Caco-2 (cell line): ENCODE measurements at regions not wholly inside any gene's neighbourhood (a gene's known extent, or its start where the extent isn't known, plus 50 kb on each side); places are given as distances from the start of the nearest gene placed in this dataset.

Experiments
- BruUV-seq: library from RNA; stranded (reverse); fragments of 400-500 nt; replicated peaks from 2 replicates; lab custom pipeline; 2021; lab: Mats Ljungman, UMichigan
- CTCF ChIA-PET: fragments of 300-600 bp; sonication (Branson Sonifier 250); formaldehyde crosslinking; loops from one replicate; lab custom pipeline; 2022; ENCODE audit warnings: antibody characterized with exemption; lab: Charles Lee
- POLR2A ChIA-PET: fragments of 300-600 bp; sonication (Branson Sonifier 250); formaldehyde crosslinking; loops from one replicate; lab custom pipeline; 2022; ENCODE audit warnings: antibody characterized with exemption; lab: Charles Lee
- DNase-seq, 2 experiments: peaks; one replicate each; pipeline versions ENCODE4 v3.0.0 to v3.0.0-alpha.2; 2020 to 2022
- H3K27me3 ChIP-seq: replicated peaks from 2 replicates; pipeline ENCODE4 v1.6.0; 2011; ENCODE audit warnings: low read length; ENCODE audit not compliant: control insufficient read depth, insufficient read depth
- H3K36me3 ChIP-seq: 2 replicates; pipeline ENCODE4 v1.5.1; 2011; ENCODE audit warnings: low read length; ENCODE audit not compliant: control insufficient read depth, insufficient read depth
- H3K4me1 ChIP-seq: fragments of 250-450 bp; sonication (Bioruptor Pico); 2 replicates; pipeline ENCODE4 v1.5.1; 2020; ENCODE audit warnings: mild to moderate bottlenecking
- H3K4me3 ChIP-seq: 2 replicates; pipeline ENCODE4 v1.5.1; 2011; ENCODE audit warnings: low read depth, mild to moderate bottlenecking, control low read depth, low read length
- H3K9me3 ChIP-seq: fragments of 250-450 bp; sonication (Bioruptor Pico); 2 replicates; pipeline ENCODE4 v1.5.1; 2020; ENCODE audit warnings: mild to moderate bottlenecking, moderate library complexity
- H3K27ac Mint-ChIP-seq: one replicate; pipeline ENCODE4 v1.8.0; 2022; ENCODE audit warnings: mixed read lengths; ENCODE audit not compliant: unreplicated experiment
- H3K27me3 Mint-ChIP-seq: one replicate; pipeline ENCODE4 v1.8.0; 2022; ENCODE audit warnings: mixed read lengths; ENCODE audit not compliant: insufficient read depth, unreplicated experiment
- H3K36me3 Mint-ChIP-seq: one replicate; pipeline ENCODE4 v1.8.0; 2022; ENCODE audit warnings: mild to moderate bottlenecking, mixed read lengths; ENCODE audit not compliant: insufficient read depth, unreplicated experiment
- H3K4me1 Mint-ChIP-seq: one replicate; pipeline ENCODE4 v1.8.0; 2022; ENCODE audit warnings: low read depth, mixed read lengths; ENCODE audit not compliant: unreplicated experiment
- H3K4me3 Mint-ChIP-seq: one replicate; pipeline ENCODE4 v1.8.0; 2022; ENCODE audit warnings: mild to moderate bottlenecking, moderate library complexity, mixed read lengths; ENCODE audit not compliant: unreplicated experiment
- H3K9me3 Mint-ChIP-seq: one replicate; pipeline ENCODE4 v1.8.0; 2022; ENCODE audit warnings: mixed read lengths; ENCODE audit not compliant: unreplicated experiment
- intact Hi-C: fragments of 100-400 bp; cut with micrococcal nuclease; formaldehyde crosslinking; loops from one replicate; pipeline ENCODE4 v1.10.0; 2022; ENCODE audit not compliant: unreplicated experiment
- TF ChIP-seq, protein P1 (sequence below), 2 experiments: fragments of 200-600 bp in 1 of 2; IDR thresholded peaks; 1 replicate in 1 of 2; 2 replicates in 1 of 2; pipeline versions ENCODE4 v1.5.1 to v1.8.0; 2011 to 2022; ENCODE audit warnings: antibody characterized with exemption in 1 of 2, control low read depth in 1 of 2, inconsistent platforms in 1 of 2, low read depth in 1 of 2, low read length in 1 of 2, mild to moderate bottlenecking in 1 of 2, moderate library complexity in 1 of 2; ENCODE audit not compliant: insufficient read depth in 1 of 2, severe bottlenecking in 1 of 2, unreplicated experiment in 1 of 2

DNA sequence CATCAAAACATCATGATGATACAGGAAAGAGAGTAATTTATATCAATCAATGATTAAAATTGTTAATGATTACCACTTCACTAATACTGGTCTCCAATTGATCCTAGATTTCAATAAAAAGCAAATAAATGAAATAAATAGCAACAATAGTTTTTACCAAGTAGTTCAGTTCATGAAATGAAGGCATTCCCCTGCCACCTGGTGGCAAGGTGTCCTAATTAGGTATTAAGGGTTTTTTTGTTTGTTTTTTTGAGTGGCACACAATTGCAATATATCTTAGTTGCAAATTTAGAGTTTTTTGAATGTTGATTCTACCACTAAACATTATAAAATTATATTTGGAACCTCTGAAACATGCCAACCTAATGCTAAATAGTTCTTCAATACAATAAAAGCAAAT lies 157.4 kb upstream of the PDE5A start:
- ChIA-PET CTCF (interaction anchor here (1.7 kb wide), 1 partner anchor 157 kb away, joined by 9 read pairs; the partner anchor contains the start of gene PDE5A), POLR2A (no interaction called here)
- H3K36me3 ChIP-seq, result no peaks in the 10 kb centered on the region
- H3K4me3 ChIP-seq, result no peak overlapping the region
- TF ChIP-seq, protein P1, sequence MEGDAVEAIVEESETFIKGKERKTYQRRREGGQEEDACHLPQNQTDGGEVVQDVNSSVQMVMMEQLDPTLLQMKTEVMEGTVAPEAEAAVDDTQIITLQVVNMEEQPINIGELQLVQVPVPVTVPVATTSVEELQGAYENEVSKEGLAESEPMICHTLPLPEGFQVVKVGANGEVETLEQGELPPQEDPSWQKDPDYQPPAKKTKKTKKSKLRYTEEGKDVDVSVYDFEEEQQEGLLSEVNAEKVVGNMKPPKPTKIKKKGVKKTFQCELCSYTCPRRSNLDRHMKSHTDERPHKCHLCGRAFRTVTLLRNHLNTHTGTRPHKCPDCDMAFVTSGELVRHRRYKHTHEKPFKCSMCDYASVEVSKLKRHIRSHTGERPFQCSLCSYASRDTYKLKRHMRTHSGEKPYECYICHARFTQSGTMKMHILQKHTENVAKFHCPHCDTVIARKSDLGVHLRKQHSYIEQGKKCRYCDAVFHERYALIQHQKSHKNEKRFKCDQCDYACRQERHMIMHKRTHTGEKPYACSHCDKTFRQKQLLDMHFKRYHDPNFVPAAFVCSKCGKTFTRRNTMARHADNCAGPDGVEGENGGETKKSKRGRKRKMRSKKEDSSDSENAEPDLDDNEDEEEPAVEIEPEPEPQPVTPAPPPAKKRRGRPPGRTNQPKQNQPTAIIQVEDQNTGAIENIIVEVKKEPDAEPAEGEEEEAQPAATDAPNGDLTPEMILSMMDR (IDR thresholded peaks at IDR 0.05; ENCODE audit: insufficient read depth in 1 of 2, low read depth in 1 of 2, low read length in 1 of 2, severe bottlenecking in 1 of 2, unreplicated experiment in 1 of 2), result peak; percentile 51 to 63
- Mint-ChIP-seq H3K9me3 (peaks cover 8% of the 10 kb centered on the region), H3K36me3 (no peaks in the 10 kb centered on the region), H3K4me1 (no peaks in the 10 kb centered on the region), H3K27ac (no peak overlapping the region), H3K4me3 (no peak overlapping the region), H3K27me3 (no peaks in the 10 kb centered on the region)
- DNase-seq, result peak in 1 of 2 experiments; percentile 34
- no TSS peak for BruUV-seq
- no peaks in the 10 kb centered on the region for H3K27me3 ChIP-seq
- no peaks in the 10 kb centered on the region for H3K4me1 ChIP-seq
- intact Hi-C loops, result loop anchor here (1.0 to 5.0 kb wide), 3 partner anchors 158 to 474 kb away; partner anchors contain the start of gene PDE5A
- H3K9me3 ChIP-seq, result 0 out of 2 replicates have a peak, but pooled peaks cover 3% of the 10 kb centered on the region

- DNase-seq, result no peak
- TF ChIP-seq, protein P1 (IDR thresholded peaks at IDR 0.05; ENCODE audit: insufficient read depth in 1 of 2, low read depth in 1 of 2, low read length in 1 of 2, severe bottlenecking in 1 of 2, unreplicated experiment in 1 of 2), result no peak
- H3K4me1 ChIP-seq, result no peaks in the 10 kb centered on the region
- H3K27me3 ChIP-seq, result no peaks in the 10 kb centered on the region
- H3K4me3 Mint-ChIP-seq, result no peak overlapping the region
- no peak overlapping the region for H3K27ac Mint-ChIP-seq
- no peaks in the 10 kb centered on the region for H3K36me3 ChIP-seq
- CTCF ChIA-PET, result interaction anchor here (1.2 kb wide), 1 partner anchor 155 kb away, joined by 3 read pairs; the partner anchor contains the start of gene PDE5A
- H3K9me3 Mint-ChIP-seq, result peaks cover 8% of the 10 kb centered on the region
- H3K4me3 ChIP-seq, result no peak overlapping the region
- no peaks in the 10 kb centered on the region for H3K27me3 Mint-ChIP-seq
- POLR2A ChIA-PET, result no interaction called here
- 0 out of 2 replicates have a peak, but pooled peaks cover 3% of the 10 kb centered on the region for H3K9me3 ChIP-seq
- intact Hi-C loops, result no loop called here
- no peaks in the 10 kb centered on the region for H3K4me1 Mint-ChIP-seq
- no TSS peak for BruUV-seq
- H3K36me3 Mint-ChIP-seq, result no peaks in the 10 kb centered on the region
Observed at GRCh38 chr4:119783189-119783983, 154.8 kb upstream of the PDE5A start.

- Mint-ChIP-seq H3K27me3 (no peaks in the 10 kb centered on the region), H3K36me3 (no peaks in the 10 kb centered on the region), H3K27ac (no peak overlapping the region), H3K4me3 (no peak overlapping the region), H3K4me1 (no peaks in the 10 kb centered on the region), H3K9me3 (peaks cover 8% of the 10 kb centered on the region)
- ChIA-PET CTCF (no interaction called here), POLR2A (no interaction called here)
- Histone ChIP-seq H3K36me3 (no peaks in the 10 kb centered on the region), H3K9me3 (0 out of 2 replicates have a peak, but pooled peaks cover 3% of the 10 kb centered on the region), H3K4me3 (no peak overlapping the region), H3K4me1 (no peaks in the 10 kb centered on the region), H3K27me3 (no peaks in the 10 kb centered on the region)
- BruUV-seq, result no TSS peak
- no peak for DNase-seq
- intact Hi-C loops, result no loop called here
- TF ChIP-seq, protein P1 (IDR thresholded peaks at IDR 0.05; ENCODE audit: insufficient read depth in 1 of 2, low read depth in 1 of 2, low read length in 1 of 2, severe bottlenecking in 1 of 2, unreplicated experiment in 1 of 2), result no peak
Observed at GRCh38 chr4:119781044-119781443, 152.4 kb upstream of the PDE5A start.
